HEK293 (cell line): ENCODE measurements at regions not wholly inside any gene's neighbourhood (a gene's known extent, or its start where the extent isn't known, plus 50 kb on each side); places are given as distances from the start of the nearest gene placed in this dataset.

Experiments
- CTCF ChIA-PET: fragments of 350-600 bp; formaldehyde crosslinking; extraction: SDS; loops from one replicate; lab custom pipeline; 2021; ENCODE audit warnings: antibody characterized with exemption; lab: Yijun Ruan, JAX
- POLR2A ChIA-PET: fragments of 300-600 bp; formaldehyde crosslinking; extraction: SDS; loops from one replicate; lab custom pipeline; 2020; ENCODE audit warnings: antibody characterized with exemption, inconsistent platforms; lab: Yijun Ruan, JAX
- H3K27ac ChIP-seq: fragments of 200-500 bp; sonication (Bioruptor generic); 2 replicates; pipeline ENCODE4 v1.5.1; 2014; ENCODE audit warnings: low read depth, low read length, control low read depth, inconsistent platforms; ENCODE audit errors: extremely low read depth
- H3K36me3 ChIP-seq, 2 experiments: fragments of 200-500 bp in 1 of 2; sonication (Bioruptor generic) in 1 of 2; 1 replicate in 1 of 2; 2 replicates in 1 of 2; pipeline ENCODE4 v1.5.1; 2014 to 2017; ENCODE audit warnings: inconsistent platforms in 2 of 2, low read length in 2 of 2; ENCODE audit not compliant: control insufficient read depth in 2 of 2, insufficient read depth in 1 of 2
- H3K4me1 ChIP-seq: fragments of 200-500 bp; sonication (Bioruptor generic); 2 replicates; pipeline ENCODE4 v1.5.1; 2014; ENCODE audit warnings: mild to moderate bottlenecking, low read length, inconsistent platforms; ENCODE audit not compliant: control insufficient read depth, insufficient read depth
- H3K4me3 ChIP-seq: 2 replicates; pipeline ENCODE4 v1.5.1; 2011; ENCODE audit warnings: low read depth, mild to moderate bottlenecking, control low read depth, low read length, moderate library complexity
- H3K9me3 ChIP-seq: fragments of 200-500 bp; sonication (Bioruptor generic); 2 replicates; pipeline ENCODE4 v1.5.1; 2014; ENCODE audit warnings: low read depth, low read length, inconsistent platforms; ENCODE audit not compliant: control insufficient read depth, insufficient read depth
- BCL11A ChIP-seq: fragments of 450-650 bp; formaldehyde crosslinking; IDR thresholded peaks from 2 replicates; pipeline ENCODE4 v1.5.1; 2016; ENCODE audit warnings: low read depth, missing biosample characterization, missing genetic modification characterization
- EGR2 ChIP-seq: fragments of 450-650 bp; formaldehyde crosslinking; IDR thresholded peaks from 2 replicates; pipeline ENCODE4 v1.5.1; 2016; ENCODE audit warnings: low read depth, missing biosample characterization, missing genetic modification characterization
- GLI4 ChIP-seq: fragments of 450-650 bp; formaldehyde crosslinking; IDR thresholded peaks from 2 replicates; pipeline ENCODE4 v1.5.1; 2016; ENCODE audit warnings: missing biosample characterization, missing genetic modification characterization
- KLF17 ChIP-seq: fragments of 450-650 bp; formaldehyde crosslinking; IDR thresholded peaks from 2 replicates; pipeline ENCODE4 v1.5.1; 2016; ENCODE audit warnings: missing biosample characterization, missing genetic modification characterization
- MYNN ChIP-seq: fragments of 450-650 bp; formaldehyde crosslinking; IDR thresholded peaks from 2 replicates; pipeline ENCODE4 v1.5.1; 2016; ENCODE audit warnings: missing biosample characterization, missing genetic modification characterization, borderline replicate concordance
- PRDM4 ChIP-seq: fragments of 450-650 bp; formaldehyde crosslinking; IDR thresholded peaks from 2 replicates; pipeline ENCODE4 v1.5.1; 2017; ENCODE audit warnings: missing biosample characterization, missing genetic modification characterization
- PRDM6 ChIP-seq: fragments of 450-650 bp; formaldehyde crosslinking; IDR thresholded peaks from 2 replicates; pipeline ENCODE4 v1.5.1; 2017; ENCODE audit warnings: missing biosample characterization, missing genetic modification characterization
- ZBTB20 ChIP-seq: fragments of 450-650 bp; formaldehyde crosslinking; IDR thresholded peaks from 2 replicates; pipeline ENCODE4 v1.5.1; 2016; ENCODE audit warnings: missing biosample characterization, missing genetic modification characterization
- ZNF121 ChIP-seq: fragments of 450-650 bp; formaldehyde crosslinking; IDR thresholded peaks from 2 replicates; pipeline ENCODE4 v1.5.1; 2016; ENCODE audit warnings: missing biosample characterization, missing genetic modification characterization
- ZNF184 ChIP-seq: fragments of 450-650 bp; IDR thresholded peaks from 2 replicates; pipeline ENCODE4 v1.5.1; 2018; ENCODE audit warnings: missing biosample characterization, mild to moderate bottlenecking, missing genetic modification characterization
- ZNF2 ChIP-seq: fragments of 450-650 bp; formaldehyde crosslinking; IDR thresholded peaks from 2 replicates; pipeline ENCODE4 v1.5.1; 2016; ENCODE audit warnings: missing biosample characterization, missing genetic modification characterization
- ZNF23 ChIP-seq: fragments of 450-650 bp; formaldehyde crosslinking; IDR thresholded peaks from 2 replicates; pipeline ENCODE4 v1.5.1; 2016; ENCODE audit warnings: missing biosample characterization, missing genetic modification characterization, borderline replicate concordance
- ZNF350 ChIP-seq: fragments of 450-650 bp; formaldehyde crosslinking; IDR thresholded peaks from 2 replicates; pipeline ENCODE4 v1.5.0; 2017; ENCODE audit warnings: missing biosample characterization, mild to moderate bottlenecking, missing genetic modification characterization
- ZNF354C ChIP-seq: fragments of 450-650 bp; formaldehyde crosslinking; IDR thresholded peaks from 2 replicates; pipeline ENCODE4 v1.5.1; 2016; ENCODE audit warnings: missing biosample characterization, missing genetic modification characterization, low read depth, borderline replicate concordance
- ZNF398 ChIP-seq: fragments of 450-650 bp; formaldehyde crosslinking; IDR thresholded peaks from 2 replicates; pipeline ENCODE4 v1.5.1; 2017; ENCODE audit warnings: missing biosample characterization, missing genetic modification characterization
- ZNF510 ChIP-seq: fragments of 450-650 bp; formaldehyde crosslinking; IDR thresholded peaks from 2 replicates; pipeline ENCODE4 v1.5.1; 2018; ENCODE audit warnings: mild to moderate bottlenecking, missing genetic modification characterization, missing biosample characterization; ENCODE audit not compliant: insufficient replicate concordance
- ZNF548 ChIP-seq: fragments of 450-650 bp; formaldehyde crosslinking; IDR thresholded peaks from 2 replicates; pipeline ENCODE4 v1.5.1; 2016; ENCODE audit warnings: missing biosample characterization, missing genetic modification characterization
- ZNF610 ChIP-seq: fragments of 450-650 bp; formaldehyde crosslinking; IDR thresholded peaks from 2 replicates; pipeline ENCODE4 v1.5.1; 2016; ENCODE audit warnings: missing biosample characterization, missing genetic modification characterization, borderline replicate concordance
- ZNF624 ChIP-seq: fragments of 450-650 bp; formaldehyde crosslinking; IDR thresholded peaks from 2 replicates; pipeline ENCODE4 v1.5.1; 2017; ENCODE audit warnings: missing biosample characterization, missing genetic modification characterization
- ZNF670 ChIP-seq: fragments of 450-650 bp; formaldehyde crosslinking; IDR thresholded peaks from 2 replicates; pipeline ENCODE4 v1.5.1; 2016; ENCODE audit warnings: missing biosample characterization, missing genetic modification characterization, low read depth
- ZNF701 ChIP-seq: fragments of 450-650 bp; formaldehyde crosslinking; IDR thresholded peaks from 2 replicates; pipeline ENCODE4 v1.5.1; 2016; ENCODE audit warnings: missing biosample characterization, missing genetic modification characterization
- ZNF768 ChIP-seq: fragments of 450-650 bp; formaldehyde crosslinking; IDR thresholded peaks from 2 replicates; pipeline ENCODE4 v1.5.1; 2018; ENCODE audit warnings: missing biosample characterization, mild to moderate bottlenecking, missing genetic modification characterization
- ZNF777 ChIP-seq: fragments of 450-650 bp; formaldehyde crosslinking; IDR thresholded peaks from 2 replicates; pipeline ENCODE4 v1.5.1; 2017; ENCODE audit warnings: missing biosample characterization, missing genetic modification characterization, borderline replicate concordance
- ZSCAN5A ChIP-seq: fragments of 450-650 bp; formaldehyde crosslinking; IDR thresholded peaks from 2 replicates; pipeline ENCODE4 v1.5.1; 2016; ENCODE audit warnings: missing biosample characterization, missing genetic modification characterization

- TF ChIP-seq ZNF354C (tag by site-specific recombination) = no peak
- no peak for TF ChIP-seq ZNF350 (tag by site-specific recombination)
- no peak for TF ChIP-seq ZNF121
- TF ChIP-seq ZNF610 = no peak
These were observed 223.3 kb downstream of the CBLN1 start (continued) for GRCh38 chr16:49058382-49058781.

GRCh38 chr16:49057936-49058335, 223.7 kb downstream of the CBLN1 start:
- no peak for TF ChIP-seq ZSCAN5A
- TF ChIP-seq PRDM6 (tag by site-specific recombination) = no peak
- no peak for TF ChIP-seq ZNF2
- no peak for TF ChIP-seq PRDM4
- TF ChIP-seq BCL11A = no peak
- TF ChIP-seq ZNF768 (tag by site-specific recombination) = no peak
- TF ChIP-seq ZNF548 = no peak
- TF ChIP-seq KLF17 (tag by site-specific recombination) = no peak
- TF ChIP-seq ZNF701 (tag by site-specific recombination) = no peak
- no peak for TF ChIP-seq GLI4 (tag by site-specific recombination)
- no peak for TF ChIP-seq ZNF184 (tag by site-specific recombination)
- no peak for TF ChIP-seq EGR2 (tag by site-specific recombination)
- TF ChIP-seq ZNF624 (tag by site-specific recombination) = no peak
- no peak for TF ChIP-seq ZNF510 (tag by site-specific recombination)
- H3K4me1 ChIP-seq = no peaks in the 10 kb centered on the region
- no peaks in the 10 kb centered on the region for H3K9me3 ChIP-seq
- no peak overlapping the region for H3K4me3 ChIP-seq
- ChIA-PET CTCF (interaction anchor here (0.6 to 1.0 kb wide), 6 partner anchors 91 to 736 kb away, joined by 3 to 9 read pairs (median 3); no protein-coding TSS in a partner anchor), POLR2A (no interaction called here)
- H3K36me3 ChIP-seq = no peaks in the 10 kb centered on the region
- no peak overlapping the region for H3K27ac ChIP-seq

GRCh38 chr16:49057391-49057790, 224.2 kb downstream of the CBLN1 start:
- Histone ChIP-seq H3K36me3 (no peaks in the 10 kb centered on the region), H3K27ac (no peak overlapping the region), H3K4me3 (no peak overlapping the region), H3K9me3 (no peaks in the 10 kb centered on the region), H3K4me1 (no peaks in the 10 kb centered on the region)
- ChIA-PET CTCF (interaction anchor here (0.6 to 0.7 kb wide), 2 partner anchors 90 to 736 kb away, joined by 3 read pairs; no protein-coding TSS in a partner anchor), POLR2A (no interaction called here)
- TF ChIP-seq ZBTB20 (tag by site-specific recombination) (no peak), ZNF777 (tag by site-specific recombination) (no peak), MYNN (tag by site-specific recombination) (no peak), ZNF670 (tag by site-specific recombination) (no peak), ZNF23 (no peak), ZNF398 (tag by site-specific recombination) (no peak)
